SK-N-SH treated with all-trans-retinoic acid at 6 μM for 48 hours (cell line): ENCODE measurements at regions not wholly inside any gene's neighbourhood (a gene's known extent, or its start where the extent isn't known, plus 50 kb on each side); places are given as distances from the start of the nearest gene placed in this dataset.

Experiments
- ATAC-seq: fragments of 200-7000 bp; cut with Tn5 transposase; 3 replicates; pipeline ENCODE4 v1.9.1; 2020; ENCODE audit warnings: mild to moderate bottlenecking, moderate library complexity
- ARNTL ChIP-seq: fragments of 450-650 bp; formaldehyde crosslinking; IDR thresholded peaks from 2 replicates; pipeline ENCODE4 v1.5.0; 2020; ENCODE audit warnings: low read depth, mild to moderate bottlenecking, moderate library complexity, borderline replicate concordance
- BACH2 ChIP-seq: fragments of 250-450 bp; sonication (Bioruptor Pico); IDR thresholded peaks from 2 replicates; pipeline ENCODE4 v1.9.0; 2021; ENCODE audit warnings: mild to moderate bottlenecking, borderline replicate concordance
- CREB5 ChIP-seq: fragments of 250-450 bp; sonication (Bioruptor Pico); IDR thresholded peaks from 2 replicates; pipeline ENCODE4 v1.5.1; 2020; ENCODE audit warnings: low read depth, mild to moderate bottlenecking, moderate library complexity
- ESRRG ChIP-seq: fragments of 250-450 bp; sonication (Bioruptor Pico); IDR thresholded peaks from 2 replicates; pipeline ENCODE4 v1.6.1; 2021; ENCODE audit warnings: mild to moderate bottlenecking
- GLIS3 ChIP-seq: fragments of 250-450 bp; sonication (Bioruptor Pico); IDR thresholded peaks from 2 replicates; pipeline ENCODE4 v1.5.0; 2020; ENCODE audit warnings: mild to moderate bottlenecking, moderate library complexity
- ISL1 ChIP-seq: fragments of 250-450 bp; sonication (Bioruptor Pico); IDR thresholded peaks from 2 replicates; pipeline ENCODE4 v2.1.2; 2022; ENCODE audit warnings: mild to moderate bottlenecking, moderate library complexity
- POU6F1 ChIP-seq: fragments of 250-450 bp; sonication (Bioruptor Pico); IDR thresholded peaks from 2 replicates; pipeline ENCODE4 v1.8.0; 2021; ENCODE audit warnings: low read depth, mild to moderate bottlenecking, moderate library complexity, borderline replicate concordance
- PPARA ChIP-seq: fragments of 250-450 bp; sonication (Bioruptor Pico); IDR thresholded peaks from 2 replicates; pipeline ENCODE4 v1.5.0; 2020; ENCODE audit warnings: mild to moderate bottlenecking, borderline replicate concordance
- RARB ChIP-seq: fragments of 250-450 bp; sonication (Bioruptor Pico); IDR thresholded peaks from 2 replicates; pipeline ENCODE4 v1.8.0; 2021; ENCODE audit warnings: mild to moderate bottlenecking, moderate library complexity
- SNAI2 ChIP-seq: fragments of 250-450 bp; sonication (Bioruptor Pico); IDR thresholded peaks from 2 replicates; pipeline ENCODE4 v1.5.0; 2020; ENCODE audit warnings: mild to moderate bottlenecking, moderate library complexity
- TOX ChIP-seq: fragments of 250-450 bp; sonication (Bioruptor Pico); IDR thresholded peaks from 2 replicates; pipeline ENCODE4 v1.8.0; 2021; ENCODE audit warnings: mild to moderate bottlenecking, moderate library complexity, borderline replicate concordance
- ZC3H10 ChIP-seq: fragments of 250-450 bp; sonication (Bioruptor Pico); IDR thresholded peaks from 2 replicates; pipeline ENCODE4 v1.5.1; 2021; ENCODE audit warnings: mild to moderate bottlenecking, moderate library complexity
- ZFP3 ChIP-seq: fragments of 250-450 bp; sonication (Bioruptor Pico); IDR thresholded peaks from 2 replicates; pipeline ENCODE4 v1.5.0; 2020; ENCODE audit warnings: mild to moderate bottlenecking, moderate library complexity
- ZFP30 ChIP-seq: fragments of 450-650 bp; formaldehyde crosslinking; IDR thresholded peaks from 2 replicates; pipeline ENCODE4 v1.5.0; 2022; ENCODE audit warnings: mild to moderate bottlenecking, moderate library complexity
- ZNF565 ChIP-seq: fragments of 450-650 bp; formaldehyde crosslinking; conservative IDR thresholded peaks from 2 replicates; pipeline ENCODE4 v1.5.0; 2020; ENCODE audit warnings: low read depth, mild to moderate bottlenecking, moderate library complexity
- ZNF70 ChIP-seq: fragments of 450-650 bp; formaldehyde crosslinking; IDR thresholded peaks from 2 replicates; pipeline ENCODE4 v1.5.0; 2020; ENCODE audit warnings: mild to moderate bottlenecking, moderate library complexity
- ZNF8 ChIP-seq: fragments of 450-650 bp; formaldehyde crosslinking; IDR thresholded peaks from 2 replicates; pipeline ENCODE4 v1.5.0; 2020; ENCODE audit warnings: mild to moderate bottlenecking, moderate library complexity
- TF ChIP-seq, protein P1 (sequence below): fragments of 250-450 bp; sonication (Bioruptor Pico); IDR thresholded peaks from 2 replicates; pipeline ENCODE4 v1.5.0; 2020; ENCODE audit warnings: mild to moderate bottlenecking, moderate library complexity
- TF ChIP-seq, protein P2 (sequence below): fragments of 250-450 bp; sonication (Bioruptor Pico); IDR thresholded peaks from 2 replicates; pipeline ENCODE4 v1.8.0; 2020; ENCODE audit warnings: mild to moderate bottlenecking, moderate library complexity, borderline replicate concordance
- TF ChIP-seq, protein P3 (sequence below): fragments of 250-450 bp; sonication (Bioruptor Pico); IDR thresholded peaks from 2 replicates; pipeline ENCODE4 v1.5.1; 2021; ENCODE audit warnings: mild to moderate bottlenecking, moderate library complexity

GRCh38 chr4:60945641-60946040, 254.5 kb upstream of the ADGRL3 start:
- ATAC-seq, result no peak
- TF ChIP-seq ZFP3 (CRISPR knock-in tag) (no peak), CREB5 (CRISPR knock-in tag) (no peak), ARNTL (CRISPR knock-in tag) (no peak), POU6F1 (no peak), TOX (no peak)

DNA sequence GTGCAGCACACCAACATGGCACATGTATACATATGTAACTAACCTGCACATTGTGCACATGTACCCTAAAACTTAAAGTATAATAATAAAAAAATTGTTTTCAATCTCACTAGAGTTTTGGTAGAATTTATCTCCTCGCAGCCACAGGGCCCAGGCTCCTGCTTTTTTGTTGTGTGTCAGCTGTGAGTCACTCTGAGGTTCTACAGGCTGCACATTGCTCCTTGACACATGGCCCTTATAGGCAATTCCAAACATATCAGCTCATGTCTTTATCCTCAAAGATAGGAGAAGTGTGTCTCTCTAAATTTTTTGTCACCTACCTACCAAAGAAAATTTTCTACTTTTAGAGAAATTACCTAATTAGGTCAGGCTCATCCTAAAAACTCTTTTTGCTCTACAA, 252.1 kb upstream of the ADGRL3 start:
- ATAC-seq, result no peak
- no peak for TF ChIP-seq ZC3H10 (CRISPR knock-in tag)
- TF ChIP-seq, protein P1, sequence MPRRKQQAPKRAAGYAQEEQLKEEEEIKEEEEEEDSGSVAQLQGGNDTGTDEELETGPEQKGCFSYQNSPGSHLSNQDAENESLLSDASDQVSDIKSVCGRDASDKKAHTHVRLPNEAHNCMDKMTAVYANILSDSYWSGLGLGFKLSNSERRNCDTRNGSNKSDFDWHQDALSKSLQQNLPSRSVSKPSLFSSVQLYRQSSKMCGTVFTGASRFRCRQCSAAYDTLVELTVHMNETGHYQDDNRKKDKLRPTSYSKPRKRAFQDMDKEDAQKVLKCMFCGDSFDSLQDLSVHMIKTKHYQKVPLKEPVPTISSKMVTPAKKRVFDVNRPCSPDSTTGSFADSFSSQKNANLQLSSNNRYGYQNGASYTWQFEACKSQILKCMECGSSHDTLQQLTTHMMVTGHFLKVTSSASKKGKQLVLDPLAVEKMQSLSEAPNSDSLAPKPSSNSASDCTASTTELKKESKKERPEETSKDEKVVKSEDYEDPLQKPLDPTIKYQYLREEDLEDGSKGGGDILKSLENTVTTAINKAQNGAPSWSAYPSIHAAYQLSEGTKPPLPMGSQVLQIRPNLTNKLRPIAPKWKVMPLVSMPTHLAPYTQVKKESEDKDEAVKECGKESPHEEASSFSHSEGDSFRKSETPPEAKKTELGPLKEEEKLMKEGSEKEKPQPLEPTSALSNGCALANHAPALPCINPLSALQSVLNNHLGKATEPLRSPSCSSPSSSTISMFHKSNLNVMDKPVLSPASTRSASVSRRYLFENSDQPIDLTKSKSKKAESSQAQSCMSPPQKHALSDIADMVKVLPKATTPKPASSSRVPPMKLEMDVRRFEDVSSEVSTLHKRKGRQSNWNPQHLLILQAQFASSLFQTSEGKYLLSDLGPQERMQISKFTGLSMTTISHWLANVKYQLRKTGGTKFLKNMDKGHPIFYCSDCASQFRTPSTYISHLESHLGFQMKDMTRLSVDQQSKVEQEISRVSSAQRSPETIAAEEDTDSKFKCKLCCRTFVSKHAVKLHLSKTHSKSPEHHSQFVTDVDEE (CRISPR knock-in tag), result no peak
- TF ChIP-seq, protein P2, sequence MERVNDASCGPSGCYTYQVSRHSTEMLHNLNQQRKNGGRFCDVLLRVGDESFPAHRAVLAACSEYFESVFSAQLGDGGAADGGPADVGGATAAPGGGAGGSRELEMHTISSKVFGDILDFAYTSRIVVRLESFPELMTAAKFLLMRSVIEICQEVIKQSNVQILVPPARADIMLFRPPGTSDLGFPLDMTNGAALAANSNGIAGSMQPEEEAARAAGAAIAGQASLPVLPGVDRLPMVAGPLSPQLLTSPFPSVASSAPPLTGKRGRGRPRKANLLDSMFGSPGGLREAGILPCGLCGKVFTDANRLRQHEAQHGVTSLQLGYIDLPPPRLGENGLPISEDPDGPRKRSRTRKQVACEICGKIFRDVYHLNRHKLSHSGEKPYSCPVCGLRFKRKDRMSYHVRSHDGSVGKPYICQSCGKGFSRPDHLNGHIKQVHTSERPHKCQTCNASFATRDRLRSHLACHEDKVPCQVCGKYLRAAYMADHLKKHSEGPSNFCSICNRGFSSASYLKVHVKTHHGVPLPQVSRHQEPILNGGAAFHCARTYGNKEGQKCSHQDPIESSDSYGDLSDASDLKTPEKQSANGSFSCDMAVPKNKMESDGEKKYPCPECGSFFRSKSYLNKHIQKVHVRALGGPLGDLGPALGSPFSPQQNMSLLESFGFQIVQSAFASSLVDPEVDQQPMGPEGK (CRISPR knock-in tag), result no peak
- TF ChIP-seq BACH2 (CRISPR knock-in tag), result no peak
- TF ChIP-seq SNAI2 (CRISPR knock-in tag), result no peak
- TF ChIP-seq RARB (CRISPR knock-in tag), result no peak
- TF ChIP-seq ZFP30 (CRISPR knock-in tag), result no peak
- no peak for TF ChIP-seq CREB5 (CRISPR knock-in tag)
- TF ChIP-seq ZNF70, result no peak
- no peak for TF ChIP-seq ISL1 (CRISPR knock-in tag)
- TF ChIP-seq GLIS3 (CRISPR knock-in tag), result no peak
- no peak for TF ChIP-seq PPARA (CRISPR knock-in tag)
- TF ChIP-seq ZFP3 (CRISPR knock-in tag), result no peak

DNA sequence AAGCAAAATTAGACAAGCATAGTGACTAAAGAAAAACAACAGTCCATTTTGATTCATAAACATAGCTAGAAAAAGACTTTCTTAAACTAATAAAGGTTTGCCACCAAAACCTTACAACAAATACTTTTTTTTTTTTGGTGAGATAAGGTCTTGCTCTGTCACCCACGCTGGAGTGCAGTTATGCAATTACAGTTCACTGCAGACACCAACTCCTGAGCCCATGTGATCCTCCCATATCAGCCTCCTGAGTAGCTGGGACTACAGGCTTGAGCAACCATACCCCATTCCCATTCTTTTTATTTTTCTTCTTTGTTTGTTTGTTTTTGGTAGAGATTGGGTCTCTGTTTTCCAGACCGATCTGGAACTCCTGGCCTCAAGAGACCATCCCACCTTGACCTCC, 247.2 kb upstream of the ADGRL3 start:
- no peak for ATAC-seq
- TF ChIP-seq, protein P3, sequence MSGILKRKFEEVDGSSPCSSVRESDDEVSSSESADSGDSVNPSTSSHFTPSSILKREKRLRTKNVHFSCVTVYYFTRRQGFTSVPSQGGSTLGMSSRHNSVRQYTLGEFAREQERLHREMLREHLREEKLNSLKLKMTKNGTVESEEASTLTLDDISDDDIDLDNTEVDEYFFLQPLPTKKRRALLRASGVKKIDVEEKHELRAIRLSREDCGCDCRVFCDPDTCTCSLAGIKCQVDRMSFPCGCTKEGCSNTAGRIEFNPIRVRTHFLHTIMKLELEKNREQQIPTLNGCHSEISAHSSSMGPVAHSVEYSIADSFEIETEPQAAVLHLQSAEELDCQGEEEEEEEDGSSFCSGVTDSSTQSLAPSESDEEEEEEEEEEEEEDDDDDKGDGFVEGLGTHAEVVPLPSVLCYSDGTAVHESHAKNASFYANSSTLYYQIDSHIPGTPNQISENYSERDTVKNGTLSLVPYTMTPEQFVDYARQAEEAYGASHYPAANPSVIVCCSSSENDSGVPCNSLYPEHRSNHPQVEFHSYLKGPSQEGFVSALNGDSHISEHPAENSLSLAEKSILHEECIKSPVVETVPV (CRISPR knock-in tag), result no peak
- TF ChIP-seq ZNF8 (CRISPR knock-in tag) (no peak), ZNF565 (CRISPR knock-in tag) (no peak), ZC3H10 (CRISPR knock-in tag) (no peak), RARB (CRISPR knock-in tag) (no peak), ZFP30 (CRISPR knock-in tag) (no peak), BACH2 (CRISPR knock-in tag) (no peak), SNAI2 (CRISPR knock-in tag) (no peak), PPARA (CRISPR knock-in tag) (no peak), ESRRG (CRISPR knock-in tag) (no peak), ISL1 (CRISPR knock-in tag) (no peak), CREB5 (CRISPR knock-in tag) (no peak), ZFP3 (CRISPR knock-in tag) (no peak), TOX (no peak)
- TF ChIP-seq, protein P1 (CRISPR knock-in tag), result no peak
- TF ChIP-seq, protein P2 (CRISPR knock-in tag), result no peak
